IMR-90 (cell line): ENCODE measurements at regions not wholly inside any gene's neighbourhood (a gene's known extent, or its start where the extent isn't known, plus 50 kb on each side); places are given as distances from the start of the nearest gene placed in this dataset.

Experiments
- ATAC-seq: fragments of 200-7000 bp; cut with Tn5 transposase; 2 replicates; pipeline ENCODE4 v1.9.1; 2020; ENCODE audit warnings: low read depth, mild to moderate bottlenecking, moderate library complexity
- BruUV-seq: library from RNA; stranded (reverse); fragments of 400-500 nt; replicated peaks from 2 replicates; lab custom pipeline; 2021; lab: Mats Ljungman, UMichigan
- CTCF ChIA-PET: fragments of 300-600 bp; formaldehyde crosslinking; extraction: SDS; loops from one replicate; lab custom pipeline; 2021; ENCODE audit warnings: antibody characterized with exemption; lab: Yijun Ruan, JAX
- POLR2A ChIA-PET: fragments of 300-600 bp; sonication (Branson Sonifier 250); formaldehyde crosslinking; loops from one replicate; lab custom pipeline; 2022; ENCODE audit warnings: antibody characterized with exemption; ENCODE audit not compliant: unreplicated experiment; lab: Charles Lee
- DNase-seq: peaks from one replicate; pipeline ENCODE4 v3.0.0; 2013
- H2AFZ ChIP-seq: replicated peaks from 2 replicates; pipeline ENCODE3; 2013; ENCODE audit warnings: low read length, mild to moderate bottlenecking; ENCODE audit not compliant: poor library complexity
- H2AK5ac ChIP-seq: 2 replicates; pipeline ENCODE4 v1.6.1; 2013; ENCODE audit warnings: low read depth, low read length, inconsistent platforms
- H2AK9ac ChIP-seq: replicated peaks from 2 replicates; pipeline ENCODE3; 2013; ENCODE audit warnings: mild to moderate bottlenecking, low read depth, low read length, moderate library complexity; ENCODE audit not compliant: poor library complexity
- H2BK120ac ChIP-seq: 2 replicates; pipeline ENCODE4 v1.6.1; 2013; ENCODE audit warnings: low read depth, low read length, inconsistent platforms
- H2BK15ac ChIP-seq: 3 replicates; pipeline ENCODE4 v1.6.1; 2013; ENCODE audit warnings: low read depth, low read length, inconsistent platforms
- H2BK20ac ChIP-seq: 2 replicates; pipeline ENCODE4 v1.6.1; 2013; ENCODE audit warnings: low read depth, mild to moderate bottlenecking, inconsistent platforms, low read length, moderate library complexity
- H2BK5ac ChIP-seq: 2 replicates; pipeline ENCODE4 v1.6.1; 2013; ENCODE audit warnings: mild to moderate bottlenecking, low read depth, low read length, inconsistent platforms; ENCODE audit not compliant: poor library complexity, severe bottlenecking
- H3K14ac ChIP-seq: replicated peaks from 2 replicates; pipeline ENCODE4 v1.6.1; 2013; ENCODE audit warnings: low read depth, low read length, inconsistent platforms
- H3K18ac ChIP-seq: 2 replicates; pipeline ENCODE4 v1.6.1; 2013; ENCODE audit warnings: low read depth, low read length, control low read depth
- H3K23ac ChIP-seq: 2 replicates; pipeline ENCODE4 v1.6.1; 2013; ENCODE audit warnings: low read depth, low read length, inconsistent platforms
- H3K27ac ChIP-seq: 2 replicates; pipeline ENCODE4 v1.5.1; 2013; ENCODE audit warnings: mild to moderate bottlenecking, control low read depth, low read length; ENCODE audit not compliant: insufficient read depth
- H3K27me3 ChIP-seq: 2 replicates; pipeline ENCODE4 v1.6.1; 2013; ENCODE audit warnings: low read length; ENCODE audit not compliant: control insufficient read depth, insufficient read depth
- H3K36me3 ChIP-seq: 2 replicates; pipeline ENCODE4 v1.6.1; 2013; ENCODE audit warnings: low read length, mixed read lengths; ENCODE audit not compliant: control insufficient read depth, insufficient read depth
- H3K4ac ChIP-seq: 2 replicates; pipeline ENCODE4 v1.6.1; 2013; ENCODE audit warnings: low read depth, low read length, inconsistent platforms
- H3K4me1 ChIP-seq: 2 replicates; pipeline ENCODE4 v1.6.1; 2013; ENCODE audit warnings: low read length, mixed read lengths; ENCODE audit not compliant: control insufficient read depth, insufficient read depth
- H3K4me2 ChIP-seq: 2 replicates; pipeline ENCODE4 v1.6.1; 2013; ENCODE audit warnings: low read depth, mild to moderate bottlenecking, control low read depth, low read length, moderate library complexity
- H3K4me3 ChIP-seq: 2 replicates; pipeline ENCODE4 v1.5.1; 2013; ENCODE audit warnings: low read depth, mild to moderate bottlenecking, control low read depth, low read length, moderate library complexity; ENCODE audit not compliant: insufficient read depth
- H3K56ac ChIP-seq: 2 replicates; pipeline ENCODE4 v1.6.1; 2013; ENCODE audit warnings: low read length, inconsistent platforms; ENCODE audit not compliant: insufficient read depth; ENCODE audit errors: extremely low read depth
- H3K79me1 ChIP-seq, 2 experiments: 2 replicates each; pipeline ENCODE4 v1.6.1; 2013; ENCODE audit warnings: low read length in 2 of 2, inconsistent platforms in 1 of 2, low read depth in 1 of 2
- H3K9ac ChIP-seq: 2 replicates; pipeline ENCODE4 v1.6.1; 2013; ENCODE audit warnings: low read depth, low read length, control low read depth
- H3K9me1 ChIP-seq: 2 replicates; pipeline ENCODE4 v1.6.1; 2013; ENCODE audit warnings: low read length, inconsistent platforms; ENCODE audit not compliant: insufficient read depth
- H3K9me3 ChIP-seq: 2 replicates; pipeline ENCODE4 v1.6.1; 2013; ENCODE audit warnings: low read length; ENCODE audit not compliant: control insufficient read depth, insufficient read depth
- H4K20me1 ChIP-seq: 2 replicates; pipeline ENCODE4 v1.6.1; 2013; ENCODE audit warnings: low read length, inconsistent platforms; ENCODE audit not compliant: insufficient read depth
- H4K5ac ChIP-seq: 2 replicates; pipeline ENCODE4 v1.6.1; 2013; ENCODE audit warnings: mild to moderate bottlenecking, low read depth, low read length, control low read depth
- H4K8ac ChIP-seq, 2 experiments: 2 replicates each; pipeline ENCODE4 v1.6.1; 2013; ENCODE audit warnings: low read depth in 2 of 2, low read length in 2 of 2, control low read depth in 1 of 2, inconsistent platforms in 1 of 2
- H4K91ac ChIP-seq: 2 replicates; pipeline ENCODE4 v1.6.1; 2013; ENCODE audit warnings: low read depth, low read length, inconsistent platforms; ENCODE audit not compliant: insufficient read depth
- BHLHE40 ChIP-seq: fragments of 150-350 bp; IDR thresholded peaks from 2 replicates; pipeline ENCODE4 v1.6.1; 2016; ENCODE audit warnings: mild to moderate bottlenecking, low read depth, low read length
- CEBPB ChIP-seq: IDR thresholded peaks from 2 replicates; pipeline ENCODE4 v1.6.1; 2012; ENCODE audit warnings: low read depth, low read length, improper control_type of control experiment
- CHD1 ChIP-seq: IDR thresholded peaks from 2 replicates; pipeline ENCODE4 v1.6.1; 2012; ENCODE audit warnings: low read depth, low read length, improper control_type of control experiment
- ELK1 ChIP-seq: fragments of 150-350 bp; IDR thresholded peaks from 2 replicates; pipeline ENCODE4 v1.6.1; 2016; ENCODE audit warnings: low read depth, mild to moderate bottlenecking, low read length, moderate library complexity, borderline replicate concordance
- FOS ChIP-seq: fragments of 150-350 bp; IDR thresholded peaks from 2 replicates; pipeline ENCODE4 v1.6.1; 2016; ENCODE audit warnings: low read depth, low read length
- MAFK ChIP-seq: IDR thresholded peaks from 2 replicates; pipeline ENCODE4 v1.6.1; 2012; ENCODE audit warnings: low read depth, low read length, improper control_type of control experiment
- MXI1 ChIP-seq: IDR thresholded peaks from 2 replicates; pipeline ENCODE4 v1.6.1; 2012; ENCODE audit warnings: low read depth, mild to moderate bottlenecking, low read length, moderate library complexity, borderline replicate concordance
- RCOR1 ChIP-seq: IDR thresholded peaks from 2 replicates; pipeline ENCODE4 v1.6.1; 2012; ENCODE audit warnings: mild to moderate bottlenecking, low read length, improper control_type of control experiment; ENCODE audit not compliant: insufficient replicate concordance
- SMC3 ChIP-seq: fragments of 150-350 bp; IDR thresholded peaks from 2 replicates; pipeline ENCODE4 v1.6.1; 2016; ENCODE audit warnings: low read depth, mild to moderate bottlenecking, antibody characterized with exemption, low read length, moderate library complexity
- USF2 ChIP-seq: fragments of 150-350 bp; IDR thresholded peaks from 2 replicates; pipeline ENCODE4 v1.6.1; 2017; ENCODE audit warnings: mild to moderate bottlenecking, antibody characterized with exemption, low read length, low read depth
- WGBS, 2 experiments: methylation state at CpG; one replicate each; pipeline versions ENCODE4 v1.1.5 to v1.1.7; 2013; ENCODE audit warnings: missing lambda C conversion rate in 2 of 2; ENCODE audit not compliant: insufficient read length in 1 of 2; ENCODE audit errors: extremely low coverage in 2 of 2; 5-methylcytosine and 5-hydroxymethylcytosine counted together
- dilution Hi-C: fragments of 300-500 bp; cut with HindIII; formaldehyde crosslinking; loops from one replicate; pipeline ENCODE4 v1.14.3; 2018; ENCODE audit warnings: low sequenced_read_pairs; ENCODE audit not compliant: unreplicated experiment
- in situ Hi-C: fragments of 300-500 bp; cut with MboI; formaldehyde crosslinking; loops from 3 replicates; pipeline ENCODE4 v1.14.3; 2019; ENCODE audit warnings: low sequenced_read_pairs, inconsistent platforms, mixed read lengths
- intact Hi-C: fragments of 100-400 bp; cut with micrococcal nuclease; formaldehyde crosslinking; loops from 2 replicates; pipeline ENCODE4 v1.10.0; 2022
- TF ChIP-seq, protein P1 (sequence below): conservative IDR thresholded peaks from 2 replicates; pipeline ENCODE4 v1.5.1; 2012; ENCODE audit warnings: mild to moderate bottlenecking, low read depth, low read length, improper control_type of control experiment

- Histone ChIP-seq H3K4me1 (peaks cover 11% of the 10 kb centered on the region), H3K79me1 (no peaks in the 10 kb centered on the region), H3K23ac (no peak overlapping the region), H2AFZ (no peak overlapping the region), H3K27me3 (peaks cover 3% of the 10 kb centered on the region), H3K9me1 (peaks cover 8% of the 10 kb centered on the region), H2AK9ac (no peak overlapping the region), H3K56ac (no peak overlapping the region), H3K36me3 (no peaks in the 10 kb centered on the region), H3K4me3 (no peak overlapping the region), H2BK5ac (no peak overlapping the region), H3K9me3 (no peaks in the 10 kb centered on the region), H4K8ac (no peak overlapping the region), H4K5ac (no peak overlapping the region), H4K20me1 (no peaks in the 10 kb centered on the region), H2BK15ac (no peak overlapping the region), H3K4ac (no peak overlapping the region), H3K14ac (no peak overlapping the region), H4K91ac (no peak overlapping the region), H3K18ac (no peak overlapping the region), H2BK20ac (no peak overlapping the region), H3K4me2 (no peak overlapping the region), H3K27ac (no peak overlapping the region), H3K9ac (no peak overlapping the region), H2BK120ac (no peak overlapping the region), H2AK5ac (no peak overlapping the region)
- WGBS, 2 experiments: no CpG with 5 or more reads among the region's 7 CpGs
- dilution Hi-C loops (no loop called here), in situ Hi-C loops (no loop called here), intact Hi-C loops (no loop called here)
- no TSS peak for BruUV-seq
- ChIA-PET CTCF (no interaction called here), POLR2A (no interaction called here)
- ATAC-seq (no peak), DNase-seq (no peak)
- no peak for TF ChIP-seq CEBPB
- no peak for TF ChIP-seq ELK1
- no peak for TF ChIP-seq MXI1
- no peak for TF ChIP-seq SMC3
- TF ChIP-seq USF2: no peak
- TF ChIP-seq FOS: no peak
- TF ChIP-seq BHLHE40: no peak
- TF ChIP-seq MAFK: no peak
- TF ChIP-seq RCOR1: no peak
- TF ChIP-seq, protein P1, sequence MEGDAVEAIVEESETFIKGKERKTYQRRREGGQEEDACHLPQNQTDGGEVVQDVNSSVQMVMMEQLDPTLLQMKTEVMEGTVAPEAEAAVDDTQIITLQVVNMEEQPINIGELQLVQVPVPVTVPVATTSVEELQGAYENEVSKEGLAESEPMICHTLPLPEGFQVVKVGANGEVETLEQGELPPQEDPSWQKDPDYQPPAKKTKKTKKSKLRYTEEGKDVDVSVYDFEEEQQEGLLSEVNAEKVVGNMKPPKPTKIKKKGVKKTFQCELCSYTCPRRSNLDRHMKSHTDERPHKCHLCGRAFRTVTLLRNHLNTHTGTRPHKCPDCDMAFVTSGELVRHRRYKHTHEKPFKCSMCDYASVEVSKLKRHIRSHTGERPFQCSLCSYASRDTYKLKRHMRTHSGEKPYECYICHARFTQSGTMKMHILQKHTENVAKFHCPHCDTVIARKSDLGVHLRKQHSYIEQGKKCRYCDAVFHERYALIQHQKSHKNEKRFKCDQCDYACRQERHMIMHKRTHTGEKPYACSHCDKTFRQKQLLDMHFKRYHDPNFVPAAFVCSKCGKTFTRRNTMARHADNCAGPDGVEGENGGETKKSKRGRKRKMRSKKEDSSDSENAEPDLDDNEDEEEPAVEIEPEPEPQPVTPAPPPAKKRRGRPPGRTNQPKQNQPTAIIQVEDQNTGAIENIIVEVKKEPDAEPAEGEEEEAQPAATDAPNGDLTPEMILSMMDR: no peak
- TF ChIP-seq CHD1: no peak
Measured at GRCh38 chr16:48084826-48085225, 71.0 kb downstream of the ABCC12 start.
